T-helper 2 cell (primary cell): ENCODE measurements at regions not wholly inside any gene's neighbourhood (a gene's known extent, or its start where the extent isn't known, plus 50 kb on each side); places are given as distances from the start of the nearest gene placed in this dataset.

Source experiments
- DNase-seq, 5 experiments: peaks; one replicate each; pipeline versions ENCODE4 v3.0.0 to v3.0.0-alpha.2; 2012 to 2022

- no peak for DNase-seq
Observed at GRCh38 chr21:27673581-27673980, 706.7 kb upstream of the ADAMTS5 start.

GRCh38 chr21:27671207-27671606 lies 704.3 kb upstream of the ADAMTS5 start:
- no peak for DNase-seq

- DNase-seq, result no peak
Observed at GRCh38 chr21:27653481-27653880, 686.6 kb upstream of the ADAMTS5 start.

GRCh38 chr21:27649762-27650161 lies 682.9 kb upstream of the ADAMTS5 start:
- DNase-seq, result no peak

- no peak for DNase-seq
Observed at GRCh38 chr21:27649323-27649722, 682.4 kb upstream of the ADAMTS5 start.

GRCh38 chr21:27648560-27648959 lies 681.7 kb upstream of the ADAMTS5 start:
- DNase-seq, result no peak

GRCh38 chr21:27647921-27648320 lies 681.0 kb upstream of the ADAMTS5 start:
- DNase-seq, result no peak

- no peak for DNase-seq
Observed at GRCh38 chr21:27647401-27647800, 680.5 kb upstream of the ADAMTS5 start.

- no peak for DNase-seq
Observed at GRCh38 chr21:27646691-27647090, 679.8 kb upstream of the ADAMTS5 start.

GRCh38 chr21:27646056-27646455 lies 679.2 kb upstream of the ADAMTS5 start:
- DNase-seq, result no peak

- no peak for DNase-seq
Observed at GRCh38 chr21:27645285-27645684, 678.4 kb upstream of the ADAMTS5 start.

GRCh38 chr21:27643326-27643725 lies 676.4 kb upstream of the ADAMTS5 start:
- no peak for DNase-seq

- no peak for DNase-seq
Observed at GRCh38 chr21:27639286-27639685, 672.4 kb upstream of the ADAMTS5 start.

- DNase-seq, result no peak
Observed at GRCh38 chr21:27636656-27637055, 669.8 kb upstream of the ADAMTS5 start.

- no peak for DNase-seq
Observed at GRCh38 chr21:27633631-27634030, 666.7 kb upstream of the ADAMTS5 start.

- no peak for DNase-seq
Observed at GRCh38 chr21:27631471-27631870, 664.6 kb upstream of the ADAMTS5 start.

- no peak for DNase-seq
Observed at GRCh38 chr21:27622631-27623030, 655.7 kb upstream of the ADAMTS5 start.

GRCh38 chr21:27614231-27614630 lies 647.3 kb upstream of the ADAMTS5 start:
- DNase-seq, result no peak

- DNase-seq, result no peak
Observed at GRCh38 chr21:27606422-27606821, 639.5 kb upstream of the ADAMTS5 start.

GRCh38 chr21:27596196-27596595 lies 629.3 kb upstream of the ADAMTS5 start:
- no peak for DNase-seq

GRCh38 chr21:27595716-27596115 lies 628.8 kb upstream of the ADAMTS5 start:
- DNase-seq, result no peak

- DNase-seq, result no peak
Observed at GRCh38 chr21:27590271-27590670, 623.4 kb upstream of the ADAMTS5 start.

GRCh38 chr21:27589781-27590180 lies 622.9 kb upstream of the ADAMTS5 start:
- DNase-seq, result no peak

GRCh38 chr21:27586986-27587385 lies 620.1 kb upstream of the ADAMTS5 start:
- no peak for DNase-seq

- no peak for DNase-seq
Observed at GRCh38 chr21:27586326-27586725, 619.4 kb upstream of the ADAMTS5 start.

- DNase-seq, result no peak
Observed at GRCh38 chr21:27584256-27584655, 617.4 kb upstream of the ADAMTS5 start.
